ENCODE measurements at regions not wholly inside any gene's neighbourhood (a gene's known extent, or its start where the extent isn't known, plus 50 kb on each side); places are given as distances from the start of the nearest gene placed in this dataset.

DNA sequence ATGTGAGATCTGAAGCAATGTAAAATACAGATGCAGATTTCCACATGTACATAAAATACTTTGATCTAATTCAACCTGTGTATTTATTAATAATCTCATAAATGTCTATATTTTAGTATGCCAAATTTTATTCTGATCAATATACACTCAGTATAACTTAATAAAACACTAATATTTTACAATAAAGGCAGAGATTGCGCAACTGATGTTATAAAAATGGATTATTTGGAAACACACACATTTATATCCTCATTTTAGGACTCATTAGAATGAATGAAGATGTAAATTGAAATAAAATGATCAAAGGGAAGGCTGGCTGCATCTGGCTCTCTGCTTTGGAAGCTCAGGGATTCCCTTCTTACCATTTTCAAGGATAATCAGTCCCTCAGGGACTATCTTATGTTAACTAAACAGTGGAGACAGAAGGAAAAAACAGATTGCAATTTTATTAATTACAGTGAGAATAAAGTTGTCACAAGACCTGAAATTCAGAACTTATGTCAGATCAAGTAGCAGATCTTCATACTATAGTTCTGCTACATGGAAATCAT lies 900.9 kb upstream of the EPHA5 start:
- DNase-seq (ENCODE audit: low read depth) = no peak
- no peak for TF ChIP-seq CTCF (IDR thresholded peaks at IDR 0.05; ENCODE audit: low read depth, low read length, missing control alignments)
- H3K4me3 ChIP-seq (ENCODE audit: low read depth, low read length) = no peak overlapping the region
- in situ Hi-C loops (cut with HindIII; ENCODE audit: low sequenced_read_pairs) = no loop called here

GRCh38 chr4:66569228-66569627 lies 898.9 kb upstream of the EPHA5 start:
- in situ Hi-C loops (cut with HindIII; ENCODE audit: low sequenced_read_pairs) = no loop called here
- no peak for DNase-seq (ENCODE audit: low read depth)
- H3K4me3 ChIP-seq (ENCODE audit: low read depth, low read length) = no peak overlapping the region
- no peak for TF ChIP-seq CTCF (IDR thresholded peaks at IDR 0.05; ENCODE audit: low read depth, low read length, missing control alignments)

DNA sequence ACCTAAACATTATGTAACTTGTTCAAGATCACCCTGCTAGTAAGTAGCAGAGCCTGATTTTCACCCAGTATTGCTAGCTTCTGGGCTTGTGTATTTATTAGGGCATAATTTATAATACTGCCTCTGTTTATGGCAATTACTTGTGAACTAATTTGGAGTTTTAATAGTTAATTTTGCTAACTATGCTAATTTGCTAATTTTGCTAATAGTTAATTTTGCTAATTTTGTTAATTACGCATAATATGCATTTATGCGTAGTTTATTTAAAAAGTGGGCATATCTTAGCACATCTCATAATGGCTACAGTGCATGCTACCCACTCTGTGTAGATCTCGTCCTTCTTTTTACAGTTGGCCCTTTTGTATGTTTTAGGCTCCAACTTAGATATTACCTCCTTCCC lies 898.1 kb upstream of the EPHA5 start:
- in situ Hi-C loops (cut with HindIII; ENCODE audit: low sequenced_read_pairs) = no loop called here
- DNase-seq (ENCODE audit: low read depth) = no peak
- no peak overlapping the region for H3K4me3 ChIP-seq (ENCODE audit: low read depth, low read length)
- no peak for TF ChIP-seq CTCF (IDR thresholded peaks at IDR 0.05; ENCODE audit: low read depth, low read length, missing control alignments)

DNA sequence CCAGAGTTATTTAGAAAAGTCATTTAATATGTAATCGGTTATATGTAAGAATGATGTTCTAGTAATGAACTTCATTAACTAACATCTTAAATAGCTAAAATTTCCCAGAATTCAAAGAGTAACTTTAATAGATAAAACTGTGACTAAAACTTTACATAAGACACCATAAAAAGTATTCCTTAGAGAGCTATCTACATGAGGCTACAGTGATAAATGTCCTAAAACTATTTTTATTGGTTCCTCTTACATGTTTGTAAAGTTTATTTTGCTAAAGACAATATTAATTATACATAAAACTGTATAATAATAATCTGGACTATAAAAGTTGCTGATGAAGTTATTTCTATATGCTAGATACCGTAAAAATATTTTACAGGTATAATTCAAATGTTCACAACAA lies 897.7 kb upstream of the EPHA5 start:
- no peak for TF ChIP-seq CTCF (IDR thresholded peaks at IDR 0.05; ENCODE audit: low read depth, low read length, missing control alignments)

GRCh38 chr4:66567551-66567950 lies 897.3 kb upstream of the EPHA5 start:
- H3K4me3 ChIP-seq (ENCODE audit: low read depth, low read length) = no peak overlapping the region
- in situ Hi-C loops (cut with HindIII; ENCODE audit: low sequenced_read_pairs) = no loop called here
- DNase-seq (ENCODE audit: low read depth) = no peak
- TF ChIP-seq CTCF (IDR thresholded peaks at IDR 0.05; ENCODE audit: low read depth, low read length, missing control alignments) = no peak

More for the DNA sequence above, 897.7 kb upstream of the EPHA5 start:
- in situ Hi-C loops (cut with HindIII; ENCODE audit: low sequenced_read_pairs) = no loop called here
- no peak for DNase-seq (ENCODE audit: low read depth)
- no peak overlapping the region for H3K4me3 ChIP-seq (ENCODE audit: low read depth, low read length)

DNA sequence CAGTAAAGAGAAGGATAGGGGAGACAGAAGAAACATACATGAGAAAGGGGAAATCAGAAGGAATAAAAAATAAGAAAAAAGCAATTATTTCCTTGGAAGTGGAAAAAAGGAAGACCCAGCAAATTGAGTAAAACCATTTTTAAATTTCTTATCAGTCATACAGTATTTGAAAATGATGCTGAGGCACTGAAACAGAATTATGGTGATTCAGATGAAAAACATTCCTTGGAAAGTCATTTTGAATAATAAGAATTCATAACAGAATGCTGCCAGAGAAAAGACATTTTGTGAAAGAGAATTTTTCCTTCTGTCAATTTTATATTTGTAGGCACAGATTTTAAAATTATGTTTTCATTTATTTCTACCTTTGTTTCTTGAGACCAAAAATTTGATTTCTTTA lies 895.5 kb upstream of the EPHA5 start:
- in situ Hi-C loops (cut with HindIII; ENCODE audit: low sequenced_read_pairs) = no loop called here

More for the DNA sequence above, 895.5 kb upstream of the EPHA5 start:
- peak overlapping the region; percentile 26 for H3K4me3 ChIP-seq (ENCODE audit: low read depth, low read length)
- DNase-seq (ENCODE audit: low read depth) = no peak
- TF ChIP-seq CTCF (IDR thresholded peaks at IDR 0.05; ENCODE audit: low read depth, low read length, missing control alignments) = no peak

Data from astrocyte of the cerebellum (primary cell).